ENCODE measurements at regions not wholly inside any gene's neighbourhood (a gene's known extent, or its start where the extent isn't known, plus 50 kb on each side); places are given as distances from the start of the nearest gene placed in this dataset.

- Histone ChIP-seq H3F3A (ENCODE audit: insufficient read depth) (no peaks in the 10 kb centered on the region), H3K36me3 (ENCODE audit: low read length) (no peaks in the 10 kb centered on the region), H3K9me3 (ENCODE audit: insufficient read depth, low read length) (no peaks in the 10 kb centered on the region), H3K4me3 (ENCODE audit: insufficient read depth, low read length, poor library complexity, severe bottlenecking) (no peak overlapping the region), H3K27me3 (ENCODE audit: low read length) (no peaks in the 10 kb centered on the region), H3K9me2 (replicated peaks; ENCODE audit: insufficient read depth, low read length) (no peaks in the 10 kb centered on the region), H3K9ac (ENCODE audit: low read length) (no peak overlapping the region), H2AFZ (ENCODE audit: low read depth, low read length, severe bottlenecking) (no peak overlapping the region), H3K79me2 (ENCODE audit: insufficient read depth, low read length) (no peaks in the 10 kb centered on the region), H4K20me1 (ENCODE audit: low read depth, low read length) (no peaks in the 10 kb centered on the region), H3K4me2 (ENCODE audit: low read depth, low read length, poor library complexity, severe bottlenecking) (no peak overlapping the region), H3K27ac (ENCODE audit: low read depth, low read length) (no peak overlapping the region)
- no peak for TF ChIP-seq EZH2phosphoT487 (conservative IDR thresholded peaks at IDR 0.05; ENCODE audit: low read length)
- TF ChIP-seq CTCF (IDR thresholded peaks at IDR 0.05; ENCODE audit: insufficient read depth, low read length, poor library complexity, severe bottlenecking): no peak
Measured at GRCh38 chr13:39803156-39803555, 147.7 kb downstream of the COG6 start.

GRCh38 chr13:39803851-39804250 is 148.4 kb downstream of the COG6 start:
- Histone ChIP-seq H3K9ac (ENCODE audit: low read length) (no peak overlapping the region), H3K9me3 (ENCODE audit: insufficient read depth, low read length) (no peaks in the 10 kb centered on the region), H3K79me2 (ENCODE audit: insufficient read depth, low read length) (no peaks in the 10 kb centered on the region), H3K27me3 (ENCODE audit: low read length) (no peaks in the 10 kb centered on the region), H3K4me2 (ENCODE audit: low read depth, low read length, poor library complexity, severe bottlenecking) (no peak overlapping the region), H4K20me1 (ENCODE audit: low read depth, low read length) (no peaks in the 10 kb centered on the region), H3F3A (ENCODE audit: insufficient read depth) (no peaks in the 10 kb centered on the region), H3K4me3 (ENCODE audit: insufficient read depth, low read length, poor library complexity, severe bottlenecking) (no peak overlapping the region), H3K27ac (ENCODE audit: low read depth, low read length) (no peak overlapping the region), H3K36me3 (ENCODE audit: low read length) (no peaks in the 10 kb centered on the region), H3K9me2 (replicated peaks; ENCODE audit: insufficient read depth, low read length) (no peaks in the 10 kb centered on the region), H2AFZ (ENCODE audit: low read depth, low read length, severe bottlenecking) (no peak overlapping the region)
- TF ChIP-seq CTCF (IDR thresholded peaks at IDR 0.05; ENCODE audit: insufficient read depth, low read length, poor library complexity, severe bottlenecking): no peak
- no peak for TF ChIP-seq EZH2phosphoT487 (conservative IDR thresholded peaks at IDR 0.05; ENCODE audit: low read length)

- no peaks in the 10 kb centered on the region for H3K9me3 ChIP-seq (ENCODE audit: insufficient read depth, low read length)
- H3K36me3 ChIP-seq (ENCODE audit: low read length): no peaks in the 10 kb centered on the region
- no peak overlapping the region for H3K9ac ChIP-seq (ENCODE audit: low read length)
- no peak for TF ChIP-seq EZH2phosphoT487 (conservative IDR thresholded peaks at IDR 0.05; ENCODE audit: low read length)
- no peaks in the 10 kb centered on the region for H4K20me1 ChIP-seq (ENCODE audit: low read depth, low read length)
- H3K4me2 ChIP-seq (ENCODE audit: low read depth, low read length, poor library complexity, severe bottlenecking): no peak overlapping the region
- no peaks in the 10 kb centered on the region for H3K9me2 ChIP-seq (replicated peaks; ENCODE audit: insufficient read depth, low read length)
- no peaks in the 10 kb centered on the region for H3F3A ChIP-seq (ENCODE audit: insufficient read depth)
- no peak overlapping the region for H3K4me3 ChIP-seq (ENCODE audit: insufficient read depth, low read length, poor library complexity, severe bottlenecking)
- H3K79me2 ChIP-seq (ENCODE audit: insufficient read depth, low read length): no peaks in the 10 kb centered on the region
- H3K27me3 ChIP-seq (ENCODE audit: low read length): no peaks in the 10 kb centered on the region
- no peak overlapping the region for H3K27ac ChIP-seq (ENCODE audit: low read depth, low read length)
- no peak overlapping the region for H2AFZ ChIP-seq (ENCODE audit: low read depth, low read length, severe bottlenecking)
Measured at GRCh38 chr13:39804332-39805210, 149.1 kb downstream of the COG6 start.

- Histone ChIP-seq H3K27ac (ENCODE audit: low read depth, low read length) (no peak overlapping the region), H3F3A (ENCODE audit: insufficient read depth) (no peaks in the 10 kb centered on the region), H2AFZ (ENCODE audit: low read depth, low read length, severe bottlenecking) (no peak overlapping the region), H3K9ac (ENCODE audit: low read length) (no peak overlapping the region), H4K20me1 (ENCODE audit: low read depth, low read length) (no peaks in the 10 kb centered on the region), H3K27me3 (ENCODE audit: low read length) (no peaks in the 10 kb centered on the region), H3K79me2 (ENCODE audit: insufficient read depth, low read length) (no peaks in the 10 kb centered on the region), H3K9me3 (ENCODE audit: insufficient read depth, low read length) (no peaks in the 10 kb centered on the region), H3K4me2 (ENCODE audit: low read depth, low read length, poor library complexity, severe bottlenecking) (no peak overlapping the region), H3K4me3 (ENCODE audit: insufficient read depth, low read length, poor library complexity, severe bottlenecking) (no peak overlapping the region), H3K9me2 (replicated peaks; ENCODE audit: insufficient read depth, low read length) (no peaks in the 10 kb centered on the region), H3K36me3 (ENCODE audit: low read length) (no peaks in the 10 kb centered on the region)
- TF ChIP-seq CTCF (IDR thresholded peaks at IDR 0.05; ENCODE audit: insufficient read depth, low read length, poor library complexity, severe bottlenecking) (no peak), EZH2phosphoT487 (conservative IDR thresholded peaks at IDR 0.05; ENCODE audit: low read length) (no peak)
Measured at GRCh38 chr13:39809466-39809865, 154.0 kb downstream of the COG6 start.

All from SU-DHL-6 (cell line).